ENCODE measurements at regions not wholly inside any gene's neighbourhood (a gene's known extent, or its start where the extent isn't known, plus 50 kb on each side); places are given as distances from the start of the nearest gene placed in this dataset.

DNA sequence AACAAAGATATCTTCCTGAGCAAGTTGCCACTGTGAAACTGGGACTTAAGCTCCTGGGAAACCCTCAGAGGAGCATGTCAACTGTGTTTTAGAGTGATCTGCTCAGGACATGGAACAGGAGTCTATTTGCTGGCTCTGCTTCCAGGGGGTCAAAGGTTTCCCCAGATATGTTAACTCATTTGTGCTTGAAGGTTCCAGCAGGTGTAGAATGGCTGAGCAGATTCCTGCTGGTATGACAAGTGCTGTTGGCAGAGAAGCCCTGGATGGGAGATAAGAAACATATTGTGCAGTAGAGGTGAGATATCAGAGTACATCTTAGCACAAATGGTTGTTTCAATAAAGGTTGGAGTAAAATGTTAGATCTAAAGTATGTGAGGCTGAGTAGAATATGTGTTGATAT is 282.7 kb upstream of the DACH1 start:
- DNase-seq (ENCODE audit: insufficient read length) (no peak), FAIRE-seq (no peak)
- no peak for TF ChIP-seq POLR2AphosphoS5 (IDR thresholded peaks at IDR 0.05; ENCODE audit: low read depth, low read length)
- no peak for TF ChIP-seq POLR2A (IDR thresholded peaks at IDR 0.05; ENCODE audit: low read depth, low read length)
- TF ChIP-seq TAF1 (IDR thresholded peaks at IDR 0.05; ENCODE audit: borderline replicate concordance, low read depth, low read length): no peak

DNA sequence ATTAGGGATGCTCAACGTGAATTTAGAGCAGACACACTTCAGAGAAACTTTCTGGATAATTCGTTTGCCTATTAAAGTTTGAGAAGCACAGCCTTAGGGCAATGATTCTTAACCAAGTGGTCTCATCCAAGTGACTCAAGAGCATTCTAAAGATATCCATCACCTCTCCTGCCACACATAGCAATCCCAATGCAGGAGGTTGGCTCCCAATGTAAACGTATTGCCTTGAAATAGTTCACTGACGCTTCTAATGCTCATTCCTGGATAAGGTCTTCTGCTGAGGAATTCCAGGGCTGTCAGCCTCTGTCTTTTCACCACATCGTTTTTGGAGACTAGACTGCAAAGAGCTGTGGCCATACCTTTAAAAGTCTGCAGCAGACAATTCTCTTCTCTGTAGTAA is 279.8 kb upstream of the DACH1 start:
- TF ChIP-seq TAF1 (IDR thresholded peaks at IDR 0.05; ENCODE audit: borderline replicate concordance, low read depth, low read length) (no peak), POLR2A (IDR thresholded peaks at IDR 0.05; ENCODE audit: low read depth, low read length) (no peak), POLR2AphosphoS5 (IDR thresholded peaks at IDR 0.05; ENCODE audit: low read depth, low read length) (no peak)
- DNase-seq (ENCODE audit: insufficient read length) (no peak), FAIRE-seq (no peak)

DNA sequence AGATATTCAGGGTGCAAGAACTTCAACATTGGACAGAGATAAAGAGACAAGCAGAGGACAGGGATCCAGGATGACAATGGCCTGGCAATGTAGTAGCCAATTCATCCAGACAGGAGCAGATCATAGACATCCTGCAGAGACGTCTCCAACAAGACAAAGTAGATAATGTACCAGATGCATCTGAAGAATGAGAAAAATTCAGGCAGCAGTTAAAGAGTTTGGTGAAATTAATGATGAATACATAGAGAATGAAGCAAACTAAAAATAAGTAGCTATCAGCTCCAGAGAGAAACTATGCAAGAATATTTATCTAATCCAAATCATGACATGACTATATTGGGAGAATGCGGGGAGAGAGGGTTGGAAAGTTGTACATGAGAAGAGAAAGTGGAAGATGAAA is 278.4 kb upstream of the DACH1 start:
- FAIRE-seq (no peak), DNase-seq (ENCODE audit: insufficient read length) (no peak)

DNA sequence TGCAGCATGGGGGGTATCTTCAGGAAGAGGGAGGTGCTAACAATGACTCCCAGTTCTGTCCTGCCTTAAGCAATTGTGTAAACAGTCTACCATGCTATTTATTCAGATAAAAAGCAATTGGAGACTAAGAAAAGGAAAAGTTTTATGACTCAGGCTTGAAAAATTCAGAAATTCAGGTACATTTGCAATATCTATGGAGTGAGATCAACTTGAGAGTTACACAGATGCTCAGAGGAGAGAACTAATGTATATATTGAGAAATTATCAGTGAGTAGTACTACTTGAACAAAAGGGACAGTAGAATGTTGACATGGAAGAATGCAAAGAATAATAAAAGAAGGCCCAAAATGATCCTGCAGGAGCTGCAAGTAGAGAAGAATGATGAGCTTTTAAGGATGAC is 277.6 kb upstream of the DACH1 start:
- TF ChIP-seq POLR2AphosphoS5 (IDR thresholded peaks at IDR 0.05; ENCODE audit: low read depth, low read length) (no peak), TAF1 (IDR thresholded peaks at IDR 0.05; ENCODE audit: borderline replicate concordance, low read depth, low read length) (no peak), POLR2A (IDR thresholded peaks at IDR 0.05; ENCODE audit: low read depth, low read length) (no peak)
- DNase-seq (ENCODE audit: insufficient read length): no peak
- no peak for FAIRE-seq

More for the DNA sequence above, 278.4 kb upstream of the DACH1 start:
- TF ChIP-seq TAF1 (IDR thresholded peaks at IDR 0.05; ENCODE audit: borderline replicate concordance, low read depth, low read length) (no peak), POLR2AphosphoS5 (IDR thresholded peaks at IDR 0.05; ENCODE audit: low read depth, low read length) (no peak), POLR2A (IDR thresholded peaks at IDR 0.05; ENCODE audit: low read depth, low read length) (no peak)

DNA sequence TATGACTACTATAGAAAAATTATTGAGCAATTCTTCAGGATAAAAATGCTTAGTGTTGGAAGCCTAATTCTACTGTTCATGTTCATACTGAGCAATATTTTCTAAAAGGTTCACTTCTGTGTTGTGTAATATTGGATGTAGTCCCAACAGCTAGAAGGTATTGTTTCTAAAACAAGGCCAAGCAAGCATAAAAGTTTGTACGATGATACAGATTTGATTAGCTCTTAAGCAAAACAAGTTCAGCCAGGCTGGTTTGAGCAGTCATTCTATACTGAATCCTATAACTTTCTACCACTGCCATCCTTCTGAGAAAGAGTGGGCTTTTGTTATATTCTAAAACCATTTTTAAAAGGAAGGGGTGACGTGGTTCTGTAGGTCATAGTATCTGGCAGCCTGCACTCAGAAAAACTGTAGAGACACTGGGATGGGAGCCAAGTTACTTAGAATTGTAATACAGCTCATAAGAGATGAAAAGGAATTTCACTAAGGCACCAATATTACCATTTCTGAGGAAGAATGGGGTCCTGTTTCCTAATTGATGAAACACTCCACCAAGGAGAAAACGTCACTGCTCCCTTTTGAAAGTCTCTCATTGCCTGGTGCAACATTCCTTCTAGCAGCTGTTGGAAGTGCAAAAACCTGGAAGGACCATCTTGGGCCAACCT is 275.0 kb upstream of the DACH1 start:
- DNase-seq (ENCODE audit: insufficient read length) (no peak), FAIRE-seq (no peak)
- no peak for TF ChIP-seq POLR2AphosphoS5 (IDR thresholded peaks at IDR 0.05; ENCODE audit: low read depth, low read length)
- TF ChIP-seq POLR2A (IDR thresholded peaks at IDR 0.05; ENCODE audit: low read depth, low read length): no peak
- no peak for TF ChIP-seq TAF1 (IDR thresholded peaks at IDR 0.05; ENCODE audit: borderline replicate concordance, low read depth, low read length)

DNA sequence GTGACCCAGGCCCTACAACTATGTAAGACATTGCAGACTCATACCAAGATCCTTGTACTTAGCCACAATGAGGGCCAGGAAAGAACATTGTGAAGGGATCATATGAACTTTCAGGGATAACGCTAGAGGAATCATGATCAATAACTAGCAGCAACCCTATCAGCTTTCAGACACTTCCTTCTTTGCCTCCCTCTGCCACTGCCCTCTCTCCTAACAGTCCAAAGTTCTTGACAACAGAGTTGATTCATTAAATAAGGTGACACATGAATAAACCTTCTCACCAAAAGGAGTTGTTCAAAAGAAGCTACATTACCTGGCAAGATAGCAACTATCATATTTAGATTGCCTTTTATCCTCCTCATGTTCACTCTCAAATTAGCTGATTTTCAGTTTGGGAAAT is 272.2 kb upstream of the DACH1 start:
- no peak for FAIRE-seq
- no peak for DNase-seq (ENCODE audit: insufficient read length)
- TF ChIP-seq POLR2AphosphoS5 (IDR thresholded peaks at IDR 0.05; ENCODE audit: low read depth, low read length): no peak
- no peak for TF ChIP-seq TAF1 (IDR thresholded peaks at IDR 0.05; ENCODE audit: borderline replicate concordance, low read depth, low read length)
- TF ChIP-seq POLR2A (IDR thresholded peaks at IDR 0.05; ENCODE audit: low read depth, low read length): no peak

DNA sequence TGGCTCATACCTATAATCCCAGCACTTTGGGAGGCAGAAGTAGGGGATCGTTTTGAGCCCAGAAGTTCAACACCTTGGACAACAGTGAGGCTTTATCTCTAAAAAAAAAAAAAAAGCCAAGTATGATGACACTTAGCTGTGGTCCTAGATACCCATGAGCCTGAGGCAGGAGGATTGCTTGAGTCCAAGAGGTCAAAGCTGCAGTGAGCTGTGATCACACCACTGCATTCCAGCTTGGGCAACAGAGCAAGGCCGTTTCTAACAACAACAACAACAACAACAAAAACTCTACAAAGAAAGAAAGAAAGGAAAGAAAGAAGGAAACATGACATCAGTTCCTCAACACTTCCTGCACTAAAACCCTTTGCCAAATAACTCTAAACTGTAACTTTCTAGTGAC is 265.1 kb upstream of the DACH1 start:
- FAIRE-seq: no peak

DNA sequence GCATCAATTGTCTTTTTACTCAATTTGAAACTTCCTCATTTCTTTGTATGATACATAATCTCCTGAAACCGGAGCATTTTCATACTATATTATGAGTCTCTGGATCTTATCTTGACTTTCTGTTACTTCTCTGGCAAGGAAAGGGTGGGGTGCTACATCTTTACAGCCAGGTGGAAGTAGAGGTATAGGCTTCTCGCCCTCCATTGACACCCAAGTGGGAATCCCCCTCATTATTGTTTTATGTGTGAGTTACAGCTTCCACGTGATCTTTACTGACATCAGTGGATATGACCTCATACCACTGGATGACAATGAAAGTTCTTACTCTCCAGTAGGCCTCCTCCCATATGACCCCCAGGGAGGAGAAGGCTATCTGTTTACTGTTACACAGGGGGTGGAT is 262.1 kb upstream of the DACH1 start:
- TF ChIP-seq TAF1 (IDR thresholded peaks at IDR 0.05; ENCODE audit: borderline replicate concordance, low read depth, low read length) (no peak), POLR2AphosphoS5 (IDR thresholded peaks at IDR 0.05; ENCODE audit: low read depth, low read length) (no peak)
- no peak for FAIRE-seq
- DNase-seq (ENCODE audit: insufficient read length): no peak

More for the DNA sequence above, 265.1 kb upstream of the DACH1 start:
- TF ChIP-seq POLR2A (IDR thresholded peaks at IDR 0.05; ENCODE audit: low read depth, low read length) (no peak), TAF1 (IDR thresholded peaks at IDR 0.05; ENCODE audit: borderline replicate concordance, low read depth, low read length) (no peak), POLR2AphosphoS5 (IDR thresholded peaks at IDR 0.05; ENCODE audit: low read depth, low read length) (no peak)
- DNase-seq (ENCODE audit: insufficient read length): no peak

DNA sequence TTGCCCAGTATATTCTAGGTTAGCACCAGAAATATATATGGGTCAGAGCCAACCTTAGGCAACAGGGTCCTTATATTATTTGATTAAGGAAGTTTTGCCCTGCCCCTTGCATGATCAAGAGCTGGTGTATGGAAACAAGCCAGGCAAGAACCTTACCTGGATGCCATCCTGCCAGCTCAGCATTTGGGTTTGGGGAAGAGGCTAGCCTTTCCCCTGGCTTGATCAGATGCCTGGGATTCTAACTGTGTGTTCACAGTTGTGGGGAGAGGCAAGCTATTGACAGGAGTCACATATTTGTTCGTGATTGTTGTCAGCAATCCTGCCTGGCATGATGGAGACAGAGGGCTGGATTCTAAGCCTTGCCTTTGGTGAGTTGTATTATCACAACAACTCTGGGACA is 260.0 kb upstream of the DACH1 start:
- FAIRE-seq (no peak), DNase-seq (ENCODE audit: insufficient read length) (no peak)
- TF ChIP-seq POLR2A (IDR thresholded peaks at IDR 0.05; ENCODE audit: low read depth, low read length) (no peak), POLR2AphosphoS5 (IDR thresholded peaks at IDR 0.05; ENCODE audit: low read depth, low read length) (no peak), TAF1 (IDR thresholded peaks at IDR 0.05; ENCODE audit: borderline replicate concordance, low read depth, low read length) (no peak)

DNA sequence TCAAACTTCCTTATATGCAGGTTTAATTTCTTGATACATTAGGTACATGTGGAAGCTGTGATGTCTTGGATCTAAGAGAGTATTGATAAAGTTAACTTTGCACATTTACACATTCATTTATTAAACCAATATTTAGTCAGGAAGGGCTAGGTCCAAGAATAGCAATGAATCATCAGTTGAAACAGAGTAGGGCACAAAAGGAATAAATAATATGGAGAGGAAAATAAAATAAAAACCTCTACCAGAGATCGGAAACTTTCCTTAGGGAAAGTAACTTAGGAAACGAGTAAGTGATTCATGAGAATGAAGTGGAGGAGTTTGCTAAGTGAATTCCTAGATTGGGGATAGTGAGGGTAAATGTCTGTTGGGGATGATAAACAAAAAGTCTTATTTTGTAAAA is 259.4 kb upstream of the DACH1 start:
- FAIRE-seq: no peak
- TF ChIP-seq POLR2AphosphoS5 (IDR thresholded peaks at IDR 0.05; ENCODE audit: low read depth, low read length) (no peak), TAF1 (IDR thresholded peaks at IDR 0.05; ENCODE audit: borderline replicate concordance, low read depth, low read length) (no peak), POLR2A (IDR thresholded peaks at IDR 0.05; ENCODE audit: low read depth, low read length) (no peak)
- no peak for DNase-seq (ENCODE audit: insufficient read length)

DNA sequence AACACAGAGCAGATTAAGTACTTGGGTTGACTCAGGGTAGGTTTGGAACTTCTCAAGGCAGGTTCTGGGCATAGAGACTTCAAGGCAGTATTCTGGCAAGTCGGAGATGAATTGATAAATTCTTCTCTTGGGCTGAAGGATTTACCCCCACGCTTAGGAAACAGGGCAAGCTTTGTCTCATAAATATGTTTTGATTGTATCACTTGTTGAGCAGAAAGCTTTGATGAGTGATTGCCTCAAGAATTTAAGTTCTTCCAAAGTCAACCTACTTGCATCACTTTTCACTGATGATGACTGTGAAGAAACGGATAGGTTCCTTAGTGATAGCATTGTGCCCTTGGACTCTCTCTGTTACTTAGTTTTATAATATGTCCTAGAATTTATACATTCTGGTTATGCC is 258.6 kb upstream of the DACH1 start:
- no peak for FAIRE-seq
- TF ChIP-seq POLR2AphosphoS5 (IDR thresholded peaks at IDR 0.05; ENCODE audit: low read depth, low read length) (no peak), POLR2A (IDR thresholded peaks at IDR 0.05; ENCODE audit: low read depth, low read length) (no peak), TAF1 (IDR thresholded peaks at IDR 0.05; ENCODE audit: borderline replicate concordance, low read depth, low read length) (no peak)
- no peak for DNase-seq (ENCODE audit: insufficient read length)

DNA sequence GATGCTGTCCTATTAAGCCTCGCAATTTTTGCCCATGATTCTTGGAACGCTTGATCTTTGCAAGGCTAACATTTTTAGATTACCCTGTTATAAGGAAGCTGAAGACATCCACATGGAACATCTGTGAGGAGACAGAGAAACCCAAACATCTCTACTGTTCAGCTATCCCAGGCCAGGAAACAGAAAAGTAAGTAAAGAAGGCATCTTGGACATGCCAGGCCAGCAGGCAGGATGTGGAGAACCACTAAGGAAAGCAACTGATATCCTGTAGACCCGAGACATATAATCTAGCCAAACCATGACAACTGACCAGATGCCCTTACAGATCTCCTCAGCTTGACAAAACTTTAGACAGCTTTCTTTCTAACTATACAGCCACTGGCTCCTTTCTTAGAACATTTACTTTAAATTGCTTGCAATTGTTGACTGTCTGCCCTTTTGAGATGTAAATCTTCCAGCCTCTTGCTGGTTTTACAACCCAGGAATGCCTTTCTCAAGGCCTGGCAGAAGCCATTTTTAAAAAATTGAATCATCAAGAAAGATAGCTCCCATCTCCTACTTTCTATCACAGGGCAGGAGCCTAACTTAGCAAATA is 255.8 kb upstream of the DACH1 start:
- TF ChIP-seq TAF1 (IDR thresholded peaks at IDR 0.05; ENCODE audit: borderline replicate concordance, low read depth, low read length) (no peak), POLR2AphosphoS5 (IDR thresholded peaks at IDR 0.05; ENCODE audit: low read depth, low read length) (no peak), POLR2A (IDR thresholded peaks at IDR 0.05; ENCODE audit: low read depth, low read length) (no peak)
- DNase-seq (ENCODE audit: insufficient read length) (no peak), FAIRE-seq (no peak)
